HFFc6 (cell line): ENCODE measurements at regions not wholly inside any gene's neighbourhood (a gene's known extent, or its start where the extent isn't known, plus 50 kb on each side); places are given as distances from the start of the nearest gene placed in this dataset.

Experiments used
- DNase-seq: peaks from one replicate; pipeline ENCODE4 v3.0.0-alpha.2; 2018
- H3K27ac Mint-ChIP-seq: 2 replicates; pipeline ENCODE4 v1.8.0; 2020; ENCODE audit warnings: mild to moderate bottlenecking, mixed read lengths
- H3K27me3 Mint-ChIP-seq: 2 replicates; pipeline ENCODE4 v1.8.0; 2021; ENCODE audit warnings: mild to moderate bottlenecking, moderate library complexity, mixed read lengths; ENCODE audit not compliant: insufficient read depth
- H3K36me3 Mint-ChIP-seq: 2 replicates; pipeline ENCODE4 v1.8.0; 2021; ENCODE audit warnings: low read depth, mixed read lengths
- H3K4me1 Mint-ChIP-seq: 2 replicates; pipeline ENCODE4 v1.8.0; 2020; ENCODE audit warnings: low read depth, mixed read lengths
- H3K4me3 Mint-ChIP-seq: 2 replicates; pipeline ENCODE4 v1.8.0; 2020; ENCODE audit warnings: mild to moderate bottlenecking, moderate library complexity, mixed read lengths
- H3K9me3 Mint-ChIP-seq: 2 replicates; pipeline ENCODE4 v1.8.0; 2020; ENCODE audit warnings: mild to moderate bottlenecking, mixed read lengths
- TF ChIP-seq, protein P1 (sequence below): fragments of 200-600 bp; sonication (generic); IDR thresholded peaks from 2 replicates; pipeline ENCODE4 v1.5.0; 2021; ENCODE audit warnings: antibody characterized with exemption, mild to moderate bottlenecking

DNA sequence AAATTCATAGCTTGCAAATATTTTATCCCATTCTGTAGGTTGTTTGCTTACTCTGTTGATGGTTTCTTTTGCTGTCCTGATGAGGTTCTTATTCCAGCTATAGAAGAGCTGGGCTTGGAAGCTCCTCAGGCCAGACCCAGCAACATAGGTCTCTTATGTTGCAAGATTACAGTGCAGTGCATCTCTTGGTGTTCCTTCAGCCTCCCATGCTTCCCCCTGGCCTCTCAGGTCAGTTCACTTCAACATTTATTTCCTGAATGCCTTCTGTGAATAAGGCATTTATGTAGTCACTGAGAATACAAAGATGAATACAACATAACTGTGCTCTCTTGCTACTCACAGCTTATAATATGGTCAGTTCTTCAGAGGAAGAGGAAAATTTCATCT lies 179.0 kb upstream of the SLC39A10 start:
- Mint-ChIP-seq H3K27me3 (peaks cover 3% of the 10 kb centered on the region; the same call in 1 of the 2 replicates), H3K27ac (peak overlapping the region; percentile 44)
- DNase-seq = no peak

GRCh38 chr2:195477248-195477995 lies 179.6 kb upstream of the SLC39A10 start:
- peak; percentile 89 for DNase-seq
- peak overlapping the region; percentile 44 for H3K27ac Mint-ChIP-seq
- TF ChIP-seq, protein P1, sequence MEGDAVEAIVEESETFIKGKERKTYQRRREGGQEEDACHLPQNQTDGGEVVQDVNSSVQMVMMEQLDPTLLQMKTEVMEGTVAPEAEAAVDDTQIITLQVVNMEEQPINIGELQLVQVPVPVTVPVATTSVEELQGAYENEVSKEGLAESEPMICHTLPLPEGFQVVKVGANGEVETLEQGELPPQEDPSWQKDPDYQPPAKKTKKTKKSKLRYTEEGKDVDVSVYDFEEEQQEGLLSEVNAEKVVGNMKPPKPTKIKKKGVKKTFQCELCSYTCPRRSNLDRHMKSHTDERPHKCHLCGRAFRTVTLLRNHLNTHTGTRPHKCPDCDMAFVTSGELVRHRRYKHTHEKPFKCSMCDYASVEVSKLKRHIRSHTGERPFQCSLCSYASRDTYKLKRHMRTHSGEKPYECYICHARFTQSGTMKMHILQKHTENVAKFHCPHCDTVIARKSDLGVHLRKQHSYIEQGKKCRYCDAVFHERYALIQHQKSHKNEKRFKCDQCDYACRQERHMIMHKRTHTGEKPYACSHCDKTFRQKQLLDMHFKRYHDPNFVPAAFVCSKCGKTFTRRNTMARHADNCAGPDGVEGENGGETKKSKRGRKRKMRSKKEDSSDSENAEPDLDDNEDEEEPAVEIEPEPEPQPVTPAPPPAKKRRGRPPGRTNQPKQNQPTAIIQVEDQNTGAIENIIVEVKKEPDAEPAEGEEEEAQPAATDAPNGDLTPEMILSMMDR = no peak
- H3K36me3 Mint-ChIP-seq = peaks cover 11% of the 10 kb centered on the region
- peaks cover 3% of the 10 kb centered on the region; the same call in 1 of the 2 replicates for H3K27me3 Mint-ChIP-seq
- peaks cover 6% of the 10 kb centered on the region for H3K9me3 Mint-ChIP-seq
- no peak overlapping the region for H3K4me3 Mint-ChIP-seq
- H3K4me1 Mint-ChIP-seq = peaks cover 21% of the 10 kb centered on the region

More for the DNA sequence above, 179.0 kb upstream of the SLC39A10 start:
- TF ChIP-seq, protein P1 = no peak
- Mint-ChIP-seq H3K9me3 (peaks cover 6% of the 10 kb centered on the region), H3K4me1 (peaks cover 23% of the 10 kb centered on the region), H3K36me3 (peaks cover 11% of the 10 kb centered on the region), H3K4me3 (no peak overlapping the region)

- H3K9me3 Mint-ChIP-seq = peaks cover 6% of the 10 kb centered on the region
- H3K4me3 Mint-ChIP-seq = no peak overlapping the region
- peaks cover 17% of the 10 kb centered on the region for H3K4me1 Mint-ChIP-seq
- H3K36me3 Mint-ChIP-seq = peaks cover 11% of the 10 kb centered on the region
- TF ChIP-seq, protein P1 = no peak
- H3K27ac Mint-ChIP-seq = no peak overlapping the region
- no peak for DNase-seq
- 0 out of 2 replicates have a peak, but pooled peaks cover 3% of the 10 kb centered on the region for H3K27me3 Mint-ChIP-seq
Observed at GRCh38 chr2:195475336-195475735, 181.7 kb upstream of the SLC39A10 start.

GRCh38 chr2:195473862-195474261 lies 183.2 kb upstream of the SLC39A10 start:
- Mint-ChIP-seq H3K4me3 (no peak overlapping the region), H3K36me3 (peaks cover 11% of the 10 kb centered on the region), H3K4me1 (peaks cover 17% of the 10 kb centered on the region), H3K9me3 (peaks cover 6% of the 10 kb centered on the region), H3K27ac (no peak overlapping the region), H3K27me3 (0 out of 2 replicates have a peak, but pooled peaks cover 3% of the 10 kb centered on the region)
- TF ChIP-seq, protein P1 = no peak
- no peak for DNase-seq

- H3K27me3 Mint-ChIP-seq = 0 out of 2 replicates have a peak, but pooled peaks cover 3% of the 10 kb centered on the region
- TF ChIP-seq, protein P1 = no peak
- peaks cover 6% of the 10 kb centered on the region for H3K36me3 Mint-ChIP-seq
- no peak overlapping the region for H3K4me3 Mint-ChIP-seq
- H3K4me1 Mint-ChIP-seq = peaks cover 7% of the 10 kb centered on the region
- no peak overlapping the region for H3K27ac Mint-ChIP-seq
- peaks cover 6% of the 10 kb centered on the region for H3K9me3 Mint-ChIP-seq
- no peak for DNase-seq
Observed at GRCh38 chr2:195472501-195473234, 184.4 kb upstream of the SLC39A10 start.
